Endothelial cell of hepatic sinusoid (primary cell): ENCODE measurements at regions not wholly inside any gene's neighbourhood (a gene's known extent, or its start where the extent isn't known, plus 50 kb on each side); places are given as distances from the start of the nearest gene placed in this dataset.

Experiments used
- in situ Hi-C: cut with HindIII; loops from 2 replicates; pipeline ENCODE4 v1.10.0; 2017; ENCODE audit warnings: low sequenced_read_pairs

DNA sequence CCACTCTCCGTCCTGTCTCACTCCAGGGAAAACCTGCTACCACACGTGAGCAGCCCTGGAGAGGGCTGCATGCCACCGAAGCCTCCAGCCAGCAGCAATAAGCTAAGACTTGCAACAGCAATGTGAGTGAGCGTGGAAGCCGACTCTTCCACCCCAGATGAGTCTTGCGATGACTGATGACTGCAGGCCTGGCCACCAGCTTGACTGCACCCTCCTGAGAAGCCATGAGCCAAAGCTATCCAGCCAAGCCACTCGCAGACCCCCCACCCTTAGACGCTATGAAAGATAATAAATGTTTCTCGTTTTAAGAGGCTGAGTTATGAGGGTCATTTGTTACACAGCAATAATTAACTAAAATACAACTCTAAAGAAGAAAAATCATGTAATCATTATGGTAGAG lies 118.6 kb upstream of the GALNT2 start:
- in situ Hi-C loops, result no loop called here

DNA sequence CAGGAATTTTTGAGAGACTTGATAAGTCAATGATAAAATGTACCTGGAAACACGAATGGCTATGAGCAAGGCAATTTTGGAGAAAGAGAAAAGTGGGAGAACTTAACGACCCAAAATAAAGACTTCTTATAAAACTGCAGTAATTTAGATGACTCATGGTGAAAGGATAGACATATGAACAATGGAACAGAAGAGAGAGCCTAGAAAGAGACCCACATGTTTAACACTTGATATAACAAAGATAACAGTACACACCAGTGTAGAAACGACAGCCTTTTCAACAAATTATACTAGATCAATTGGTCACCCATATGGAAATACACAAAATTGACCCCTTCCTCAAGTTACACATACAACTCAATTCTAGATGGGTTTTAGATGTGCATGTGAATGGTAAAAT lies 117.5 kb upstream of the GALNT2 start:
- in situ Hi-C loops, result no loop called here

DNA sequence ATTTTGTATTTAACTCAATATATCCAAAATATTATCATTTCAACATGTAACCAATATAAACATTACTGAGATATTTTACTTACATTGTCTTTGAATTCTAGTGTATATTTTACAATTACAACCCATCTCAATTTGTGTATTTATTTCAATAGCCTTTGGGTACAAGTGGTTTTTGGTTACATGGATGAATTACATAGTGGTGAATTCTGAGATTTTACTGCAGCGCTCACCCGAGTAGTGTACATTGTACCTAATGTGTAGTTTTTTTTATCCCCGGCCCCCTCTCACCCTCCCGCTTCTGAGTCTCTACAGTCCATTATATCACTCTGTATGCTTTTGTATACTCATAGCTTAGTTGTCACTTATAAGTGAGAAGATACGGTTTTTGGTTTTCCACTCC lies 117.0 kb upstream of the GALNT2 start:
- in situ Hi-C loops, result no loop called here

DNA sequence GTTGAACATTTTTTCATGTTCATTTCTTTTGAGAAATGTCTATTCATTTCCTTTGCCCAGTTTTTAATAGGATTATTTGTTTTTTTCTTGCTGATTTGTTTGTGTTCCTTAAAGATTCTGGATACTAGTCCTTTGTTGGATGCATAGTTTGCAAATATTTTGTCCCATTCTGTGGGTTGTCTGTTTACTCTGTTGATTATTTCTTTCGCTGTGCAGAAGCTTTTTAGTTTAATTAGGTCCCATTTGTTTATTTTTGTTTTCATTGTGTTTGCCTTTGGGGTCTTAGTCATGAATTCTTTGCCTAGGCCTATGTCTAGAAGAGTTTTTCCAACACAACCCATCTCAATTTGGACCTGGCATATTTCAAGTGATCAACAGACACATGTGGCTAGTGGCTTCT lies 116.1 kb upstream of the GALNT2 start:
- in situ Hi-C loops, result no loop called here

DNA sequence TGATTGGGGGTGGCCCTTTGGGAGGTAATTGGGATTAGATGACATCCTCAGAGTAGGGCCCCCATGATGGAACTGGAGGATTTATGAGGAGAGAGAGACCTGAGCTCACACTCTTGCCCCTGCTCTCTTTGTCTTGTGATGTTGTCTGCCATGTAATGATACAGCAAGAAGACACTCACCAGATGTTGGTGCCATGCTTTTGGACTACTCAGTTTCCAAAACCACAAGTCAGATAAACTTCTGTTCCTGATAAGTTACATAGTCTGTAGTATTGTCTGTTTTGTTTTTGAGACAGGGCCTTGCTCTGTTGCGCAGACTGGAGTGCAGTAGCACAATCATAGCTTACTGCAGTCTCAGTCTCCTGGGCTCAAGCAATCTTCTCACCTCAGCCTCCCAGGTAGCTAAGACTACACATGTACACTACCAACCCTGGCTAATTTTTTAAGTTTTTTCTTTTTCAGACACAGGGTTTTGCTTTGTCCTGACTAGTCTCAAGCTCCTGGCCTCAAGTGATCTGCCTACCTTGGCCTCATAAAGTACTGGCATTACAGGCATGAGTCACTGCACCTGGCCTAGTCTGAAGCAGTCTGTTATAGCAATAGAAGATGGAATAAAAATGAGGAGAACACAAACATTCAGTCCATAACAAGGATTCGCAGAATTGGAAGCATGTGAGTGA lies 115.0 kb upstream of the GALNT2 start:
- in situ Hi-C loops, result no loop called here

DNA sequence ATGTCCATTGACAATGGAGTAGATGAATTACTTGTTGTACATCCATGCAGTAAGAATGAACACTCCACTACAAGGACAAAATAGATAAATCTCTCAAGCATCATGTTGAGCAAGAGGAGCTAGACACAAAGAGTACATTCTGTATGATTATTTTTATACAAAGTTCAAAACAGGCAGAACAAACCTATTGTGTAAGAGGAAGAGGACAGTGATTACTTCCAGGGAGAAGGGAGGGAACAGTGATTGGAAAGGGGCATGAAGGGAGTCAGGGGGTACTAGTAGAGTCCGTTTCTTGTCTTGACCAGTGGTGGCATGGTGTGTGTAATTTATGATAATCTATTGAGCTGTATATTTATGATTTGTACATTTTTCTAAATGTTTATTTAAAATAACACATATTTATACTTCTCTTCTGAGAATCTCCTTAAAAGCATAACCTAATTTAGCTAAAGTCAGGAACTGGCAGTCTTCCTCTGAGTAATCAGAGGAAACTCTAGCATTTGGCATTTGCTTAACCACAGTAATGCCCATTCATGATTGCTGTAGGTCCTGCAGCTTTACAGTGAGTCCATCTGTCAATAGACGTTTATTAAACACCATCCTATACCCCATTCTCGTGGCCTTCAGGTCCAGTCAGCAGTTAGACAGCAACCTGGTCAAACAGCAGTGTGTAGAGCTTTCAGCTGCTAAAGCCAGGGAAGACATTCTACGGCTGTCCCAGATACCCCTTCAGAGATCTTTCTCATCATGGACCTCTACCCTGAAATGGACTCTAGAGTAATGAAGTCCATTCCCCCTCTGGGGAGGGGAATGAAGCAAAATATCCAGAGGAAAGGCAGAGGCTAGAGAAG lies 114.1 kb upstream of the GALNT2 start:
- in situ Hi-C loops, result no loop called here

DNA sequence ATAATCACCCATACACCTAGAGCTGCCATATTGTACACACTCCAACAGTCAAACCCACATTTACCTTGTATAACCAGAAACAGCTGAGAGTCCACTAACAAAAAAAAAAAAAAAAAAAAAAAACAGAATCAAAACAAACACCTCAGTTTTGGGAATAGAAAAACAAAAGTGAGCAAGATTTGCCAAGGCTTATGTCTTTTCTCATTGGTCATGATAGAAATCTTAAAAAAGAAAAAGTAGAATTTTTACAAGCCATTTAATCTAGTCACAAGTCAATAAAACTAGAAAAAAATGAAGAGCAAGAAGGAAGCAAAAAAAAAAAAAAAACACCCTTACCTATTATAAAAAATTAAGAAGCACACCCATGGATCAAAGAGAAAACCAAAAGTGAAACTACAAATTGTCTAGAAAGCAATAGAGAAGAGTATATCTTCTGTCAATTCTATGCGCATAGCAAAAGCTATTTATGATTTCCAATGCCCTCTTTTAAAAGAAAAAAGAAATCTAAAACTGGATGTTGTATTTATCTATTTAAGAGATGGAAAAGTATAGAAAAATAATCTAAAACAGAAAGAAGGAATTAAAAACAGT lies 113.2 kb upstream of the GALNT2 start:
- in situ Hi-C loops, result no loop called here

DNA sequence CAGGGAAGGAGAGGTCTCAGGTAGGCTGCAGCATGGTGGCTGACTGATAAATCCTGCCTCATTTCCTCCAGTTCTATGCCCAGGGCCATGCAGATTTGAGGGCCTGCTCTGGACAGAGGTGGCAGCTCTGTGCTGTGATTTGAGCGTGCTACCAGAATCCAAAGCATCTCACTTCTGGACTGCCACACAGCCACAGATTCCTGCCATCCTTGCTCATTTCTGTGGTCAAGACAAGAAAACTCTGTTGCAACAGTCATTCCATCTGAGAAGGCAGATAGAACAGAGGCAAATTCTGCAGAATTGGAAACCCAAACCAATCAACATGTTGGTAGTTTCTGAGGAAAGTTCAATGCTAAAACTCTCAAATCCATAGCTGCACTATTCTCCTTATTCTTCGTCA lies 102.8 kb upstream of the GALNT2 start:
- in situ Hi-C loops, result no loop called here

DNA sequence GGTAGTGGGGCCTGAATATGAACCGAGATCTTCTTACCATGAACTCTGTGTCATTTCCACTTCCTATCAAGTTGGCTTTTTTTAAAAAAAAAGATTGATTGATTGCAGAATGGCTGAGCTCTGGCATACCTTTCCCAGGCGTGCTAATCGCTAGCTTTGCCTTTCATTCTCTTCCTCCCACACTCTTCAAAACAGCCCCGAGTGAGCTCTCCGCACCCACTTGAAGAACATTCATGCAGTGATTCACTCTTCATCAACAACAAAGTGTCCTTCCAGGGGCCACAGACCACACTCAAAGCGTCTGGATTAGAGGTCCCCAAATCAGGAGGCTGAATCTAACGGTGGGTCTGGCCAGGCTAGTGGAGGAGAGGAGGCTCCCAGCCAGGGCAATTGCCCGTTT lies 96.3 kb upstream of the GALNT2 start:
- in situ Hi-C loops, result no loop called here

DNA sequence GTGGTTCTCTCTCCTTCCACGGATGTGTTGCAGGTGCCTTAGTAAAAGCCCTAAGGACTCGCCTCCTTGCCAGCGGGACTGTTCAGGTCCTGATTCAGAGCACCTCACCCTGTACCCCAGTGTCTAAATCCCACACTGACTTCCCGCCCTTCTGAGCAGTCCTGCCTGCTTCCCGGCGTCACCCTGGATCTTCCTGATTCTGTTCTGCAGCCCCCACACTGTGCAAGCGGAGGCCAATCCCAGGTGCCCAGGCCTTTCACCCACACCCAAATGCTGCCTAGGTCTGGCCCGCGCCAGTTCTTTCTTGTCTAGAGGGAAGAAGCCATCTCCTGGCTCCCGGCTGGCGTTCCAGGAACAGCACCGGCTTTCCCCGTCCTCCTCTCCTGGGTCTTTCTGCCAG lies 95.9 kb upstream of the GALNT2 start:
- in situ Hi-C loops, result no loop called here

DNA sequence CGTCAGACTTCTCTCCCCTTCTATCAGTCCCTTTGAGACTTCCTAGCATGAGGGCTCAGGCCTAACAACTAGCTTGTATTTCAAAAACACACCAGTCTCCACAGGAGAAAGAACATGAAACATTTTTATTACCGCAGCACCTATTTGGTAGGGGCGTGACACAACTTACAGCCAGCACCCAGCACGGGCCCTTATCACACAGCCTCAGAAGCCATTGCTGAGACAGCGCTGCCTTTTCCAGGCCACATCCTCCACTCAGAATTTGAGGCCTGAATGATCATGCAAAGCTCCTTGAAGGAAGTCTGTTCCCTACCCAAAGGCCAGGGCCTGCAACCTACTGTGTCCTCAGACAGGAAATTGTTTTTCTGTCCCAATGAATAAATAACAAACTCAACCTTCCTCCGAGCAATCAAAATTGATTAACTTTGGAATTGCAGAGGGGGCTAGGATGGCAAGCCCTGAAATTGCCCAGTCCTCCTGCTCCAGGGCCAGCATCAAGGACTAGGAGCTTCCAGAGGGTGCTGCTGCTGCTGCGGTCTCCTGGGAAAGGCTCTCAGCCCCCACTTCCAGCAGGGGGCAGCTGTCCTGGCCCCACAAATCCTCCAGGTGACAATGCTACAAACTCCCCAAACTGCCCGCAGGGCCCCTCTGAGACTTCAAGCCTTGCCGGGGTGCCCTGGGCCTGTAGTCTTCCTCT lies 94.3 kb upstream of the GALNT2 start:
- in situ Hi-C loops, result no loop called here

DNA sequence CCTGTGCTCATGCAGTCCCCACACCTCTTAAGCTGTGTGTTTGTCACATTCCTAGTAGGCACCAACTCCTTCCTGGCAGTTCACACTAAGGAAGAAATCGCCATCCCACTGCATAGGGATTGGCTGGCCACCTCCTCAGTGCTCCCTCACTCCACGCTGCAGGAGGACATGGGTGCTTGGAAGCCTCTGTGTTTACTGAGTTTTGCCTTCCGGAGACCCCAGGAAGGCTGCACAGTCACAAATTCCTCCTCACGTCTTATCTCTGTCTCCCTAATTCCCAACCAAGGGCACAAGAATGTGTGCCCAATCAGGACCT lies 93.8 kb upstream of the GALNT2 start:
- in situ Hi-C loops, result no loop called here

DNA sequence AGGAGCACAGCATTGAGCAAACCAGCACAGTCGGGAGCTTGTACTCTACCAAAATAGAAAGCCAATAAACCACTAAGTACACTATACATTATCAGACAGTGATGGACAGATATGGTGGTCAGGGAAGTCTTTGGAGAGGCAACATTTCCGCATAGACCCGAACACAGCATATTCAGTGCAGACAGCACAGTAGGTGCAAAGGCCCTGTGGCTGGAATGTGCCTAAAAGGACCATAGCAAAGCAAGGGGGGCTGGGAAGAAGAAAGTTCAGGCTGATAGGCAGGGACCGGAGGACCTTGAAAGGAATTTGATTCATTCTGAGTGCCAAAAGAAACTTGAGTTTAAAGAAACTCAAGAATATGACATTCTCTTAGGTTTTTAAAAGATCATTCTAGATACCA lies 92.0 kb upstream of the GALNT2 start:
- in situ Hi-C loops, result no loop called here

DNA sequence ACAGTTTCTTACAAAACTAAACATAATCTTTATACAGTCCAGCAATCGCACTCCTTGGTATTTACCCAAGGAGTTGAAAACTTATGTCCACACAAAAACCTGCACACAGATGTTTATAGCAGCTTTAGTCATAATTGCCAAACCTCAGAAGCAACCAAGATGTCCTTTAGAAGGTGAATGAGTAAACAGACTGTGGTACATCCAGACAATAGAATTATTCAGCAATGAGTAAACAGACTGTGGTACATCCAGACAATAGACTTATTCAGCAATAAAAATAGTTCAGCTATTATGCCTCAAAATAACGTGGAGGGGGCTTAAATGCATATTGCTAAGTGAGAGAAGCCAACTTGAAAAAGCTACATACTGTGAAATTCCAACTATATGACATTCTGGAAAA lies 87.0 kb upstream of the GALNT2 start:
- in situ Hi-C loops, result no loop called here

DNA sequence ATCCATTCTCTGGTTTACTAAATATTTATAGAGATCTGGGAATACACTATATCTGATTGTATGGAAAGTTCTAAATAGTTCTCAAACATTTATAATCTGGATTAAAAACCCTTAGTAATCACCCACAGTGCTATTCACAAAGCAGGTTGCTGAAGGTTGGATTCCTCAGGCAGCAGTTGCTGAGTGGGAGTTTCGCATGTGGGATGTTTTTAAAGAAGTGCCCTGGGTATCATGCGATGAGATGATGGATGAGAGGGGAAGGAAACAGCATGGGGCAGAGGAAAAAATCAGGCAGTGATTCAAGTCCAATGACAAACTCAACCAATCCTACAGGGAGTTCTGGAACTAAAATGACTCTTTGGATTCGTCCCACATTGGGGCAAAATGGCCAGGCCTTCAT lies 85.3 kb upstream of the GALNT2 start:
- in situ Hi-C loops, result no loop called here

DNA sequence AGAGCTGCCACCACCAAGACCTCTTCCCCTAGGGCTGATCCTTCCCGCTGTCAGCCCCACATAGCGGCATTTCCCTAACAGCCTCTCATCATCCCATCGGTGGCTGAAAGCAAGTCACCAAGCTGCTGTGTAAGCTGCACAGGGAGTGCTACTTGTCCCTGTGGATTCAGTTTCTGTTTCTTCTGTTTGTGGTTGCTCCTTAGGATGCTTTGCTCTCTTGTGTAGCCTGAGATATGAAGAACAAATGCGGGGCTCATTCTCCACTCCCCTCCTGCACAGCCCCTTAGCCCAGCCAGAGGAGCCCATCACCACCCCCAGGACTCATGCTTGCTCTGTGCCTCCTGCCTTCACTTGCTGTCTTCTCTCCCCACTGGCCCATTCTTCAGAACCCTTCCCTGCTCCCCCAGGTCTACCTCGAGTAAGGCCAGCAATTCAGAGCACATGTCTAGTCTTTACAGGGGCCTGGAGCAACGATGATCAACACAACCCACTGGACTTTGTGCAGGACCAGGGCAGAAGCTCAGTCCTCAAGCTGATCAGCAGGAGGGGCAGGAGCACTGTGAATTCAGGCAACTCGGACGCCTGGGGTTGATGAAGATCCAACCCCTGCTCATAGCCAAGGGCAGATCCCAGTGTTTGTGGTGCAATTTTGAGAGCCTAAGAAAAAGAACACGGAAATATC lies 82.6 kb upstream of the GALNT2 start:
- in situ Hi-C loops, result no loop called here

DNA sequence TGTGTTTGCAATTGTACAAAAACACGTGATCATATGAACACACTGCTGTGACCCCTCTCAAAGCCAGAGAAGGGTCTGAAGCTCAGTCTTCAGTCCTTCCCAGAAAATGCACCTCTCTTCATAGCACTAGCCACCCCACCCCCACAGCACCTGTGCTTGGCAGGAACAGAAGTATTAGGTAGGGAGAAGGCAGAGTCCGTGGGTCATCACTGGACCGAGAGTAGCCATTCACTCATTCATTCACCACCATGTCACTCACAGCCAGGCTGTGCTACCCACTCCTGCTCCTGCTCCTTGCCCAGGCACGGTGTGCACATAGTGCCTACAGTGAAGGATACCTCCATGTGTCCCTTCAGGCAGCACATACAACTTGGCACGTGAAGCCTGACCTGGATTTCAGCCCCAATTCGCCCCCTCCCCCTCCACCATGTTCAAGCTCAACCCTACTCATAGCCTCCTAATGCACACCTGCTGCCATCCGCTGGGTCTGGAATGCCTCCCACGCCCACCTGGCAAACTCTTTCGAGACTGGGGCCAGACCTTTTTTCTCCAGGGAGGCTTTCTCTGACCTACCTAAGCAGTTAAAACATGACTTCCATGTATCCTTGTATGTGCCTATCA lies 81.9 kb upstream of the GALNT2 start:
- in situ Hi-C loops, result no loop called here

DNA sequence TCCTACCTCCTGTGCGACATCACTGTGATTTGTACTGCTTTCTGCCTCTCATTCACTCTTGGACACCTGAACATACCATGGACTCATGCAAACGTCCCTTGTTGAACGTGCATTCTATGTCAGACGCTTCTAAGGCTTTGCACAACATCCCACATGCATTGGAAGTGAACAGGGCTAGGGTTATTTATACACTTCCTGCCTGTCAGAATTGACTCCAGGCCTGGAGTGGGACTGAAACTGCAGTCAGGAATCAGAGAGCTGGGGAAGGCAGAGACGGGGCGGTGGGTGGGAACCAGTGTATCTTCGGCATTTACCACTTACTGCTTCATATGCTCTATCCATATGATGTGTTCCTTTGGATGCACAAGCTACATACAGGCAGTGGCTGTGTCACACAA lies 81.4 kb upstream of the GALNT2 start:
- in situ Hi-C loops, result no loop called here

DNA sequence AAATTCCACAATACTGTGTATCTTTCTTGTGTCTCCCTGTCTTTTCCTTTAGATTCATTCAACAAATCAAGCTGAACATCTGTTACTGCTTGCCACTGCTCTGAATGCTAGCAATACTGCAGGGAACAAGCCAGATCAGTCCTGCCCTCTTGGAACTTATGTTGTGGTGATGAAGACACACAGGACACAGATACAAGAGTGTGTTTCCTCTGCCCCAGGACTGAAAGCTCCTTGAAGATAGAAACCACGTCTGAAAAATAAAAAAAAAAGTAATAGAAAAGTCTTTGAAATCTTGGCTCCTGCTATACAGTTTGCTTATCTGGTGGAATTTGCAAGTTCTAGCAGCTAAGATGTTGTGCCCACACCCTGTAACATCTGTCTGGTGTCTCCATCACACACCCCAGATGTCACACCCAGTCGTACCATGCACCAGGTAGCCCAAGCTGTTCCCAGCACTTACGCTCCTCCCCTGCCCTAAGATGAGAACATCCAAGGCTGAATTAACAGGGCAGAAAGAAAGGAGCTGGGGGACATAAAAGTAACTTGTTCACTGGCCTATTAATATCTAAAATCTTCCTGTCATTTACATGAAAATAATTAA lies 80.2 kb upstream of the GALNT2 start:
- in situ Hi-C loops, result no loop called here

DNA sequence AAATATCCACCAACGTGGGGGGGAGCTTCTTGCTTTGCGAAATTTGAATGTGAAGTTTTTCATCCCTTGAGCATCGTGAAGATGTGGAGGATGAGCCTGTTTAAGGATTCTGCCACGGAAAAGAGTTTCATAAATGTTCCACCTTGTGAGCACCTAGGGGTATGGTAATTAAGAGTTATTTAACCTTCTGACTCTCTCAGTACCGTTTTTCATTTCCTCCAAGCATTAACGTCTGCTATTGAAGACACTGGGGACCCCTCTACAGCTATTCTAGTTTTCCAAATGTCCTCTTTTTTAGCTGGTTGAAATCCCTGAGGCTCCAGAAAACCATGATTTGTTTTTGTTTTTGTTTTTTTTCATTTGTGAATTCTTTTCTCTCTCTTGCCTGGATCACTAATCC lies 79.1 kb upstream of the GALNT2 start:
- in situ Hi-C loops, result no loop called here
